DND-41 (cell line): ENCODE measurements at regions not wholly inside any gene's neighbourhood (a gene's known extent, or its start where the extent isn't known, plus 50 kb on each side); places are given as distances from the start of the nearest gene placed in this dataset.

ENCODE experiments used
- ATAC-seq: fragments of 200-7000 bp; cut with Tn5 transposase; 3 replicates; pipeline ENCODE4 v1.9.1; 2021; ENCODE audit warnings: low read depth; ENCODE audit not compliant: insufficient read depth
- DNase-seq: peaks from one replicate; pipeline ENCODE4 v3.0.0-alpha.2; 2020
- H2AFZ ChIP-seq: 2 replicates; pipeline ENCODE4 v1.6.0; 2012; ENCODE audit warnings: low read depth, low read length
- H3K27ac ChIP-seq: 2 replicates; pipeline ENCODE4 v1.5.1; 2012; ENCODE audit warnings: low read length, inconsistent platforms
- H3K27me3 ChIP-seq: fragments of 200-600 bp; sonication (generic); 2 replicates; pipeline ENCODE4 v1.6.0; 2012; ENCODE audit warnings: low read length, mild to moderate bottlenecking, inconsistent platforms; ENCODE audit not compliant: insufficient read depth, poor library complexity
- H3K36me3 ChIP-seq: 2 replicates; pipeline ENCODE4 v1.5.1; 2012; ENCODE audit warnings: low read length, inconsistent platforms; ENCODE audit not compliant: insufficient read depth
- H3K4me1 ChIP-seq: 2 replicates; pipeline ENCODE4 v1.5.1; 2012; ENCODE audit warnings: mild to moderate bottlenecking, low read length; ENCODE audit not compliant: insufficient read depth
- H3K4me2 ChIP-seq: 2 replicates; pipeline ENCODE4 v1.6.0; 2012; ENCODE audit warnings: mild to moderate bottlenecking, moderate library complexity, low read length, inconsistent platforms; ENCODE audit not compliant: insufficient read depth
- H3K4me3 ChIP-seq, 2 experiments: fragments of 200-600 bp in 1 of 2; shearing (Covaris generic) in 1 of 2; 2 replicates each; pipeline ENCODE4 v1.5.1; 2012 to 2016; ENCODE audit warnings: inconsistent platforms in 2 of 2, low read length in 2 of 2, mild to moderate bottlenecking in 2 of 2, low read depth in 1 of 2, moderate library complexity in 1 of 2
- H3K79me2 ChIP-seq: 2 replicates; pipeline ENCODE4 v1.6.0; 2012; ENCODE audit warnings: low read length, inconsistent platforms; ENCODE audit not compliant: insufficient read depth
- H3K9ac ChIP-seq: 2 replicates; pipeline ENCODE4 v1.6.0; 2012; ENCODE audit warnings: low read depth, mild to moderate bottlenecking, inconsistent platforms, low read length, moderate library complexity
- H3K9me3 ChIP-seq: 2 replicates; pipeline ENCODE4 v1.5.1; 2012; ENCODE audit warnings: low read length, moderate library complexity, mild to moderate bottlenecking, inconsistent platforms; ENCODE audit not compliant: insufficient read depth, severe bottlenecking
- H4K20me1 ChIP-seq: 2 replicates; pipeline ENCODE4 v1.6.0; 2012; ENCODE audit warnings: low read length; ENCODE audit not compliant: insufficient read depth
- EZH2 ChIP-seq: IDR thresholded peaks from 3 replicates; pipeline ENCODE4 v1.6.1; 2012; ENCODE audit warnings: borderline replicate concordance, low read depth, mild to moderate bottlenecking, moderate library complexity, low read length, inconsistent platforms; ENCODE audit not compliant: severe bottlenecking
- TF ChIP-seq, protein P1 (sequence below): IDR thresholded peaks from 2 replicates; pipeline ENCODE4 v1.5.1; 2012; ENCODE audit warnings: borderline replicate concordance, low read length, moderate library complexity, mild to moderate bottlenecking; ENCODE audit not compliant: poor library complexity, severe bottlenecking; ENCODE audit errors: extremely low read depth

DNA sequence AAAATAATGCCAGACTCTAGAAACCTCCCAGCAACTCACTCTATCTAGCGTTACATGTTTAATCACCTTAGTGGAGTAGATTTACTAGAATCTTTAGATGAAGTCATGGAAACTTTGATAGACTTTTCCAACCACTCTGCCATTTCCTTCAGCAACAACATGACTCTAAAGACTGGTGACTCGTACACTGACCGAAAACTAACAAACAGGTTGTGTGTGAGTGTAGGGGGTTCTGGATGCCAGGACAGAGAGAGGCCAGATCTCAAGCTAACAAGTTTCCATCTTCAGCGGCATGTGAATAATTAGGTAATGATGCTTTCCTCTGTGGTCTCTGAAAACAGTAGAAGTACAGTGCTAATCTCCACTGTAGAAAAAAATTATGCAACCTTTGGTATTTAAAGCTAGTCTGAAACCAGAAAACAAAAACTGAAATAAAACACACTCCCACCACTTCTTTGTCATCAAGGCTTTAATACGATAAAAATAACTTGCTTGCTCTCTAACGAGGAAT lies 286.4 kb downstream of the PRDM5 start:
- no peaks in the 10 kb centered on the region for H3K9me3 ChIP-seq
- H3K79me2 ChIP-seq: no peaks in the 10 kb centered on the region
- H2AFZ ChIP-seq: no peak overlapping the region
- no peak overlapping the region for H3K9ac ChIP-seq
- no peak overlapping the region for H3K4me2 ChIP-seq
- no peaks in the 10 kb centered on the region for H3K36me3 ChIP-seq
- H3K4me3 ChIP-seq: no peak overlapping the region
- H4K20me1 ChIP-seq: no peaks in the 10 kb centered on the region
- DNase-seq (no peak), ATAC-seq (no peak)
- TF ChIP-seq EZH2: no peak
- TF ChIP-seq, protein P1, sequence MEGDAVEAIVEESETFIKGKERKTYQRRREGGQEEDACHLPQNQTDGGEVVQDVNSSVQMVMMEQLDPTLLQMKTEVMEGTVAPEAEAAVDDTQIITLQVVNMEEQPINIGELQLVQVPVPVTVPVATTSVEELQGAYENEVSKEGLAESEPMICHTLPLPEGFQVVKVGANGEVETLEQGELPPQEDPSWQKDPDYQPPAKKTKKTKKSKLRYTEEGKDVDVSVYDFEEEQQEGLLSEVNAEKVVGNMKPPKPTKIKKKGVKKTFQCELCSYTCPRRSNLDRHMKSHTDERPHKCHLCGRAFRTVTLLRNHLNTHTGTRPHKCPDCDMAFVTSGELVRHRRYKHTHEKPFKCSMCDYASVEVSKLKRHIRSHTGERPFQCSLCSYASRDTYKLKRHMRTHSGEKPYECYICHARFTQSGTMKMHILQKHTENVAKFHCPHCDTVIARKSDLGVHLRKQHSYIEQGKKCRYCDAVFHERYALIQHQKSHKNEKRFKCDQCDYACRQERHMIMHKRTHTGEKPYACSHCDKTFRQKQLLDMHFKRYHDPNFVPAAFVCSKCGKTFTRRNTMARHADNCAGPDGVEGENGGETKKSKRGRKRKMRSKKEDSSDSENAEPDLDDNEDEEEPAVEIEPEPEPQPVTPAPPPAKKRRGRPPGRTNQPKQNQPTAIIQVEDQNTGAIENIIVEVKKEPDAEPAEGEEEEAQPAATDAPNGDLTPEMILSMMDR: no peak
- no peaks in the 10 kb centered on the region for H3K27me3 ChIP-seq
- H3K4me1 ChIP-seq: no peaks in the 10 kb centered on the region
- H3K27ac ChIP-seq: no peak overlapping the region

DNA sequence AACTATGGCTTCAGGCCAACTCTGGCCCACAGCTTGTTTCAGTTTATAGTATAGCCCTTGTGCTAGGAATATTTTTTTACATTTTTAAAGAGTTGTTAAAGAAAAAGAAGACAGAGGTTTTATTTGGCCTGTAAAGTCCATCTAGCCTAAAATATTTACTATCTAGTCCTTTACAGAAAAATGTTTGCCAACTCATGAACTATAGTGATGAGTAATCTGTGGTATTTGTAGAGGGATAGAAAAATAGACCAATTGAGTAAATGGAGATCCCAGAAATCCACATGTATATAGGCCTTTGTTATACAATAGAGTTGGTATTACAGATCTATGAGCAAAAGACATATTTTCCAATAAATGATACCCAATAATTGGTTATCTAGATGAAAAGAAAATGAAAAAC lies 288.7 kb downstream of the PRDM5 start:
- ATAC-seq (no peak), DNase-seq (no peak)
- TF ChIP-seq, protein P1: no peak
- no peak for TF ChIP-seq EZH2
- no peak overlapping the region for H3K27ac ChIP-seq
- H3K79me2 ChIP-seq: no peaks in the 10 kb centered on the region
- no peak overlapping the region for H3K9ac ChIP-seq
- no peak overlapping the region for H3K4me3 ChIP-seq
- H3K27me3 ChIP-seq: no peaks in the 10 kb centered on the region
- H3K9me3 ChIP-seq: no peaks in the 10 kb centered on the region
- no peaks in the 10 kb centered on the region for H3K36me3 ChIP-seq
- H3K4me1 ChIP-seq: no peaks in the 10 kb centered on the region
- no peaks in the 10 kb centered on the region for H4K20me1 ChIP-seq
- no peak overlapping the region for H2AFZ ChIP-seq
- no peak overlapping the region for H3K4me2 ChIP-seq

DNA sequence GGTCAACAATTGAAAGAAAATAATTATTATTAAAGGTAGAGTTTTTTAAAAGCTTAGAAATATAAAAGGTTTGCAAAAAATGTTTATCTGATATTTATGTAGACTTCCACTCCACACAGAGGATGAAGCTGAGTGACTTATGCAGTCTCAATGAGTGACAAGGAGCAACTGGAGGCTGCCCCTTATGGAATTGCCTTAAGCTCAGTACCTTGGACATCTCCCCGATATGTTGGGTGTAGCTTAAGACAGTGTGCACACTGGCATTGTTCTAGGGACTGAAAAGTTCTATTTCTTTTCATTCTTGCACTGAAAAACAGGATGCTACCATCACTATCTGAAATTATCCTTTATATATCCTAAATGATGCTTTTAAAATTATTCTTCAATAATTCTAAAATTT lies 292.1 kb downstream of the PRDM5 start:
- TF ChIP-seq, protein P1: no peak
- no peak for TF ChIP-seq EZH2
- no peak for ATAC-seq

More for the DNA sequence above, 292.1 kb downstream of the PRDM5 start:
- no peak for DNase-seq
- H3K4me2 ChIP-seq: no peak overlapping the region
- no peaks in the 10 kb centered on the region for H4K20me1 ChIP-seq
- H3K27me3 ChIP-seq: no peaks in the 10 kb centered on the region
- H3K79me2 ChIP-seq: no peaks in the 10 kb centered on the region
- no peak overlapping the region for H2AFZ ChIP-seq
- no peak overlapping the region for H3K27ac ChIP-seq
- H3K36me3 ChIP-seq: no peaks in the 10 kb centered on the region
- no peaks in the 10 kb centered on the region for H3K4me1 ChIP-seq
- H3K4me3 ChIP-seq: no peak overlapping the region
- no peaks in the 10 kb centered on the region for H3K9me3 ChIP-seq
- no peak overlapping the region for H3K9ac ChIP-seq
